Ascending aorta (tissue), 2 donors: ENCODE measurements at regions not wholly inside any gene's neighbourhood (a gene's known extent, or its start where the extent isn't known, plus 50 kb on each side); places are given as distances from the start of the nearest gene placed in this dataset.

Experiments used
- DNase-seq, 2 donors: peaks; one replicate each; pipeline ENCODE4 v3.0.0-alpha.2; 2019; ENCODE audit warnings: low spot score in 2 of 2
- H3K27ac ChIP-seq, 2 donors: fragments of 200-600 bp; sonication (generic); one replicate each; pipeline ENCODE4 v1.5.1; 2016 to 2017; ENCODE audit warnings: mild to moderate bottlenecking in 1 of 2
- H3K27me3 ChIP-seq: fragments of 200-600 bp; sonication (generic); one replicate; pipeline ENCODE4 v1.5.1; 2017
- H3K36me3 ChIP-seq, 2 donors: fragments of 200-600 bp; sonication (generic); one replicate each; pipeline ENCODE4 v1.5.1; 2016
- H3K4me1 ChIP-seq, 2 donors: fragments of 200-600 bp; sonication (generic); one replicate each; pipeline ENCODE4 v1.5.1; 2016 to 2017; ENCODE audit warnings: mild to moderate bottlenecking in 1 of 2
- H3K4me3 ChIP-seq, 2 donors: fragments of 200-600 bp; sonication (generic); one replicate each; pipeline ENCODE4 v1.5.1; 2016 to 2017; ENCODE audit warnings: mild to moderate bottlenecking in 1 of 2
- H3K9me3 ChIP-seq, 2 donors: fragments of 200-600 bp; sonication (generic); one replicate each; pipeline ENCODE4 v1.5.1; 2016
- CTCF ChIP-seq, 3 experiments: fragments of 200-600 bp in 2 of 3; fragments of 450-650 bp in 1 of 3; sonication (generic) in 2 of 3; IDR thresholded peaks; one replicate each; pipeline ENCODE4 v1.5.1; 2016 to 2019; ENCODE audit warnings: antibody characterized with exemption in 3 of 3, mild to moderate bottlenecking in 1 of 3, moderate library complexity in 1 of 3
- intact Hi-C: fragments of 100-400 bp; cut with DNase I; formaldehyde crosslinking; loops from one replicate; pipeline ENCODE4 v1.15.1; 2023

- intact Hi-C loops: no loop called here
- Histone ChIP-seq H3K27me3 (no peaks in the 10 kb centered on the region), H3K4me3 (no peak overlapping the region), H3K36me3 (no peaks in the 10 kb centered on the region), H3K27ac (no peak overlapping the region), H3K9me3 (no peaks in the 10 kb centered on the region), H3K4me1 (no peaks in the 10 kb centered on the region)
- no peak for TF ChIP-seq CTCF (IDR thresholded peaks at IDR 0.05)
- DNase-seq: no peak
Observed at GRCh38 chr1:96944432-96945092, 223.0 kb downstream of the PTBP2 start.

GRCh38 chr1:96945509-96946084 is 224.0 kb downstream of the PTBP2 start:
- H3K27me3 ChIP-seq: no peaks in the 10 kb centered on the region
- DNase-seq: no peak
- H3K36me3 ChIP-seq: no peaks in the 10 kb centered on the region
- no peak overlapping the region for H3K4me3 ChIP-seq
- H3K27ac ChIP-seq: no peak overlapping the region
- H3K4me1 ChIP-seq: no peaks in the 10 kb centered on the region
- TF ChIP-seq CTCF (IDR thresholded peaks at IDR 0.05): no peak
- intact Hi-C loops: no loop called here
- no peaks in the 10 kb centered on the region for H3K9me3 ChIP-seq

- Histone ChIP-seq H3K9me3 (no peaks in the 10 kb centered on the region), H3K27me3 (no peaks in the 10 kb centered on the region), H3K36me3 (no peaks in the 10 kb centered on the region), H3K4me1 (no peaks in the 10 kb centered on the region), H3K4me3 (no peak overlapping the region), H3K27ac (no peak overlapping the region)
- intact Hi-C loops: no loop called here
- no peak for TF ChIP-seq CTCF (IDR thresholded peaks at IDR 0.05)
- no peak for DNase-seq
Observed at GRCh38 chr1:96955307-96956012, 233.9 kb downstream of the PTBP2 start.

- no peaks in the 10 kb centered on the region for H3K9me3 ChIP-seq
- H3K4me3 ChIP-seq: no peak overlapping the region
- no peaks in the 10 kb centered on the region for H3K27me3 ChIP-seq
- peaks cover 2 to 3% of the 10 kb centered on the region in 2 donors for H3K4me1 ChIP-seq
- intact Hi-C loops: no loop called here
- DNase-seq: no peak
- H3K36me3 ChIP-seq: no peaks in the 10 kb centered on the region
- no peak overlapping the region for H3K27ac ChIP-seq
- TF ChIP-seq CTCF (IDR thresholded peaks at IDR 0.05): no peak
Observed at GRCh38 chr1:96962216-96962615, 240.6 kb downstream of the PTBP2 start.

- Histone ChIP-seq H3K36me3 (no peaks in the 10 kb centered on the region), H3K4me3 (no peak overlapping the region), H3K4me1 (peaks cover 2 to 3% of the 10 kb centered on the region in 2 donors), H3K27ac (no peak overlapping the region), H3K9me3 (no peaks in the 10 kb centered on the region), H3K27me3 (no peaks in the 10 kb centered on the region)
- TF ChIP-seq CTCF (IDR thresholded peaks at IDR 0.05): no peak
- no peak for DNase-seq
- intact Hi-C loops: no loop called here
Observed at GRCh38 chr1:96962751-96963211, 241.2 kb downstream of the PTBP2 start.
